Right hindlimb (tissue), 1 donor: ENCODE measurements at regions not wholly inside any gene's neighbourhood (a gene's known extent, or its start where the extent isn't known, plus 50 kb on each side); places are given as distances from the start of the nearest gene placed in this dataset.

Experiments
- DNase-seq: peaks from one replicate; pipeline ENCODE4 v3.0.0-alpha.2; 2018

GRCh38 chr9:118606668-118607067 is 762.6 kb downstream of the BRINP1 start:
- no peak for DNase-seq

GRCh38 chr9:118609355-118610044 is 759.7 kb downstream of the BRINP1 start:
- no peak for DNase-seq

- no peak for DNase-seq
These were observed 757.0 kb downstream of the BRINP1 start for GRCh38 chr9:118612201-118612600.

- no peak for DNase-seq
These were observed 755.2 kb downstream of the BRINP1 start for GRCh38 chr9:118613996-118614395.

- no peak for DNase-seq
These were observed 751.2 kb downstream of the BRINP1 start for GRCh38 chr9:118618084-118618483.

- no peak for DNase-seq
These were observed 750.4 kb downstream of the BRINP1 start for GRCh38 chr9:118618849-118619248.

GRCh38 chr9:118624608-118625007 is 744.6 kb downstream of the BRINP1 start:
- DNase-seq: no peak

- DNase-seq: no peak
These were observed 739.2 kb downstream of the BRINP1 start for GRCh38 chr9:118630079-118630478.

GRCh38 chr9:118630931-118631595 is 738.2 kb downstream of the BRINP1 start:
- no peak for DNase-seq

GRCh38 chr9:118631956-118632355 is 737.3 kb downstream of the BRINP1 start:
- DNase-seq: no peak

- DNase-seq: no peak
These were observed 733.8 kb downstream of the BRINP1 start for GRCh38 chr9:118635416-118635815.

- no peak for DNase-seq
These were observed 731.6 kb downstream of the BRINP1 start for GRCh38 chr9:118637681-118638080.

- no peak for DNase-seq
These were observed 728.2 kb downstream of the BRINP1 start for GRCh38 chr9:118640836-118641560.

- peak; percentile 15 for DNase-seq
These were observed 726.1 kb downstream of the BRINP1 start for GRCh38 chr9:118643118-118643517.

GRCh38 chr9:118644066-118644465 is 725.2 kb downstream of the BRINP1 start:
- no peak for DNase-seq

GRCh38 chr9:118647331-118647730 is 721.9 kb downstream of the BRINP1 start:
- DNase-seq: no peak

GRCh38 chr9:118650417-118650816 is 718.8 kb downstream of the BRINP1 start:
- no peak for DNase-seq

GRCh38 chr9:118651511-118651910 is 717.7 kb downstream of the BRINP1 start:
- no peak for DNase-seq

- no peak for DNase-seq
These were observed 717.0 kb downstream of the BRINP1 start for GRCh38 chr9:118652258-118652657.

- DNase-seq: no peak
These were observed 716.3 kb downstream of the BRINP1 start for GRCh38 chr9:118652912-118653311.

- no peak for DNase-seq
These were observed 710.2 kb downstream of the BRINP1 start for GRCh38 chr9:118659011-118659410.

- DNase-seq: no peak
These were observed 703.9 kb downstream of the BRINP1 start for GRCh38 chr9:118665226-118665919.
